Activated T-helper 1 cell treated with Interleukin-2 at 50 U/mL for 16 hours (primary cell): ENCODE measurements at regions not wholly inside any gene's neighbourhood (a gene's known extent, or its start where the extent isn't known, plus 50 kb on each side); places are given as distances from the start of the nearest gene placed in this dataset.

Experiments
- DNase-seq: peaks from one replicate; pipeline ENCODE4 v3.0.0-alpha.2; 2020; ENCODE audit warnings: low read depth

DNA sequence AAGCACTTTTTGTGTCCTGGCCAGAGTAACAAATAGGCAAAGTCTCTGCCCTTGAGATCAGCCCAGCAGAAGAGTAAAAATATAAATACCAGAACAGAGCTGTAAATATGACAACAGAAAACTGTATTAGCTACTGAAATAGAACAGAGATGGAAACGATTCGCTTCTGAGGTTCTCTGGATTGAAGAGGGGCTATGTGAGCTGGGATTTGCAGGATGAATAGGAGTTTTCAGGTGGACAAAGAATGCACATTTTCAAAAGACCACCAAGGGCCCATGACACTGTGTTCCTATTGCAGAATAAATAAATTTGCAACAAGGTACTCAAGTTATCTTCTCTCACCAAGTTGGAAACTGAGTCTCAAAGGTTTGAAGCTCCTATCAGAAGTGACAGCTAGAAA lies 176.6 kb downstream of the BCL11B start:
- no peak for DNase-seq

DNA sequence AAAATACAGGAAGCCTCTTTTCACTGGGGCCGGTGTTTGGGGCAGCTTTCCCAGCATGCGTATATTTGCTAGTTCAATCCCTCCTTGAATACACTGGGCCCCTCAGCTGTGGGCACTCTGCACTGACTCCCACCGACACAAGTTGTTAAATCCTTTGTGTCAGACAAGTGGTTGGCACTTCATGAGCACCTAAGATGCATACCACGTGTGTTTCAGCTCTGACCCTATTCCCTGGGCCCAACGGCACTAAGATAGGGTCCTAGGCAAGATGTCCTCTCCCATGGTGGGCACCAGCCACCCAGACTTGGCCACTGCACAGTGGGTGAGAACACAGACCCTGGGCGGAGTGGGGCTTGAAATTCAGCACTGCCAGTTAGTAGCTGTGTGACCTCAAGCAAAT lies 173.8 kb downstream of the BCL11B start:
- no peak for DNase-seq

DNA sequence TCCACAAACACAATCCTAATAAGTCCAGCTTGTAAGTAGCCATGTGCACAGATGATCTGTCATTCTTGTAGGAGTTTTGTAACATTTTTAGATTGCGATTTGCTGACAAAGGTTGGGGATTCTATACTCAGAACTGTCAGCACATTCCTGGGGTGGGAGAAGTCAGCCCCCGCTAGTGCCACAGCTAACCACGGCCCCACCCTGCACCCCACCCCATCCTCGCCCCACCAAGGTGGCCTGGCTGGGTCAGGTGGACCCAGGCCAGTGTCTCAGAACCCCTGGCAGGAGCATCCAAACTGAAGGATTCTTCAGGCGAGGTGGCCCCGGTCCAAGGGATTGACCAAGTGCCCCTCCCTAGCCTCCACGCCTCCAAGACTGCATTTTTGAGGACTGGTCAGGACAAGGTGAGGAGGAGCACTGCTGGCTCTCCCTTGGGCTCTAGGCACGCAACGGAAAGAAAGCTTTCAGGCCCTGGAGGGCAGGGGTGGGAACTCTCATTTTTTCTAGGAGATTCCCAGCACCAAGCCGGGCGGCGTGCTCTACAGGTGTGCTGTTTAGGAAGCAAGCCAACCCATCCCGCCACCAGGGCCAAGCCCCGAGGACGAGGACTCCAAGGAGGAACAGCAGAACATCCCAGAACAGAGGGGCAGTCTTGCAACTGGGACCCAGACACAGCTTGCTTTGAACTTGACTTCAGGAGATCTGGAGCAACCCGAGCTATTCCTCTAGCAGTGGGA lies 172.8 kb downstream of the BCL11B start:
- DNase-seq, result no peak

DNA sequence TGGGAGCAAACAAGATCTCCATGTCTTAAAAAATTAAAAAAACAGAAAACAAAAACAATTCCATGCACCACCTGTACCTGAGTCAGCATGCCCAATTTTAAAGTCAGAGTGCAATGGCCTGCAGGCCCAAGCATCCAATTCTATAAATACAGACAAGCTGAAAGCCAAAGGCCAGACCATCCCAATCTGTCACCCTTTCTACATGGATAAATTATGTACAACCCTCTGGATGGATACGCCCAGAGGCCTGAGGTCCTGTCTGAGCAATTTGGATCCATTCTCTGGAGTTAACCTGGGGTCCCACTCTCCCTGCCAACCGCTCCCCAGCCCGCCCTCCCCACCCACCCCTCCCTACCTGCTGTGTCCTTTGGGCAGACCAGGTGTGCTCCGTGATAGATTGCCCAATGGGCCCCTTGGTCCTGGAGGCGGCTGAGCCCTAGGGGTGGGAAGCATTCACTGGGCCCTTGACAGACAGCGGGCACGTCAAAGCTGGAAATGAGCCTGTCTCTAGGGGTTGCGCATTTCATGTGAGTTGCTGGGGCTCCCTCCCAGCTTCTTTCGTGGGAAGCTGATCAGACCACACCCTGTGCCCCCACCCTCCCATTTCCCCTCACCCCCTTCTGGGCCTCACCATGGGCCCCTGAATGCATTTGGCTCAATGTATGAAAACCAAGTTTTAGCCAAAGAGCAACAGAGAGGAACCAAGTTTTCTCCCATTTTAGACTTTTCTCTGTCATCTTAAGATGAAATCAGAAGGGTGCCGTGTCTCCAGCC lies 171.3 kb downstream of the BCL11B start:
- no peak for DNase-seq

DNA sequence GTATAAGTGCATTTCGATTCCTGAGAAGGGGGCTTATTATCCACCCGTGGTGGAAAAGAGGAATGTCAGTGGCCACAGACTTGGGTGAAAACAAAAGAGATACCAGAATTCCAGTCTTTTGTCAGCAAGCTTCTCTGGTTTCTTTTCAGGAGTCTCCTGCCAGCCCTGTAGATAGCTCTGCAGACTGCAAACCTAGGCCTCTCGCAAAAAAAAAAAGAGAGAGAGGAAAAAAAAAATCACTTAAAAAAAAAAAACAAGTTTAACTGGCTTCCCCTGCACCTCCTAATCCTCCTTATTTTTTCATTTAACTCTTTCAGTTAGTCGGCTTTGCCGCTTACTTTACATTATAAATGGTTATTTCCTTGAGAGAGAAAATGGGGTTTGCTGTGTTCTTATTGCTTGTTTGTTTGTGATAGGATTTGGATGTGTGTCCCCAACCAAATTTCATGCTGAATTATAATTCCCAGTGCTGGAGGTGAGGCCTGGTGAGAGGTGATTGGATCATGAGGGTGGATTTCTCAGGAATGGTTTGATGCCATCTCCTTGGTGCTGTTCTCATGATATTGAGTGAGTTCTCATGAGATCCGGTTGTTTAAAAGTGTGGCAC lies 170.0 kb downstream of the BCL11B start:
- no peak for DNase-seq

DNA sequence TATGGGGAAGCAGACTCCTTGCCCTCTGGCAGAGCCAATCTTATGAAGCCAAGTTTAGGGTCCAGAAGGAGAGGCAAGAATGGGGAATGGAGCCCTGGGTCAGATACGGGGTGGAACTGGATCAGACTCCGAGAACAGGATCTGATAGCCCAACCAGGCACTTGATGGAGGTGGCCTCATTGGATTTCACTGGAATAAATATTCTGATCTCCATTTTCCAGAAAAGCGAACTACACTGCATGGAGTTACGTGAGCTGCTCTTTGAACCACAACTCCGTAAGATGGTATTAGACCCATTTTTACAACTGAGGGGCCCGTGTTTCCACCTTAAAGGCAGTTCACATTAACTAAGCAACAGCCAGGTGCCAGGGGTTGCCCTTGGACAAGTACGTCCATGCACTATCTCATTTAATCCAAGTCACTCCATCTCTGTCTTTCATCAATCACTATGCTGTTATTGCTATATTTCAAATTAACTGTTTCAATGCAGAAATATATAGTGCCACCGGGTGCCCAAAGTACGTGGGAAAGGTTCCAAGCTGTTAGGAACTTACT lies 155.2 kb downstream of the BCL11B start:
- no peak for DNase-seq

DNA sequence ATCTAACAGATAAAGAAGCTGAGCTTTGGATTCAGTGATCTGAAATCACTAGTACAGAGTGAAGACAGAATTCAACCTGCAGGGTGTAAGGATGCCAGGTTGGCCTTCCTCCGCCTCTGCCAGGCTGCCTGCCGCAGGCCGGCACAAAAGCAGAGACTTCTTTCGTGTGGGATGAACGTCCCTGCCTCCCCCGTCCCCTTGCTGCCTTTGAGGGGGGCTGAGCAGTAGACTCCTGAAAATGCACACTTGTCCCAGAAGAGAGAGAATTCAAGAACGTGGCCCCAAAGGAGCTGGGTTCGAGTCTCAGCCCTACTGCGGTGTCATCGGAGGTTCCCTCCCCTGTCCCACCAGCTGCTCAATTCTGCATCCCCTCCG lies 154.3 kb downstream of the BCL11B start:
- no peak for DNase-seq

DNA sequence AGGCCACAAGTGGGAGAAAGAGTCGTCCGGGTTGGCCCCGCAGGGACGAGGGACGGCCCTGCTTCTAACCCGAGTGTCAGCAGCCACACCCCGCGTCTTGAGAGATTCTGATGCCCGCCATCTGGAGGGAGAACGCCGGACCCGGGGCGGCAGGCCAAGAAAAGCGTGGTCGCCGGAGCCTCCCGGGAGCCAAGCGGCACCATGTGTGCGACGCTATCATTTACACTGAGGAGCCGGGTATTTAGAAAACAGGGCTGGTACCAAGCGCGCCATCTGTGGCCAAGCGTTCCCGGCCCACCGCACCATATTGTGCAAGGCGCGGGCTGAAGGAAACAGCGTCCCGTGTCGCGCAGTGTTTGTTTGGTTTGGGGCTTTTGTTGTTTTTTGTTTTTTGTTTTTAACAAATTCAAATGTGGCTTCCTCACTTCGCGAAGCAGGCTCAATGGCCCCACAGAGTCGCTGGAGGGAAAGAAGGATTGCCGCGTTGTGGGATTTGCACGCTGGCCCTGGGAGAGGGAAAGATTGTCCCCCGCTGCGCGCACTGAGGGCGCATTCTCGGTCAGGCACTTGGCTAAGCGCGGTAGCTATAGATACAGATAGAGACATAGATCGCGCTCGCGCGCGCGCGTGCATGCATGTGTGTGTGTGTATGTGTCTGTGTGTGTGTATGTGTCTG lies 153.8 kb downstream of the BCL11B start:
- DNase-seq, result no peak

DNA sequence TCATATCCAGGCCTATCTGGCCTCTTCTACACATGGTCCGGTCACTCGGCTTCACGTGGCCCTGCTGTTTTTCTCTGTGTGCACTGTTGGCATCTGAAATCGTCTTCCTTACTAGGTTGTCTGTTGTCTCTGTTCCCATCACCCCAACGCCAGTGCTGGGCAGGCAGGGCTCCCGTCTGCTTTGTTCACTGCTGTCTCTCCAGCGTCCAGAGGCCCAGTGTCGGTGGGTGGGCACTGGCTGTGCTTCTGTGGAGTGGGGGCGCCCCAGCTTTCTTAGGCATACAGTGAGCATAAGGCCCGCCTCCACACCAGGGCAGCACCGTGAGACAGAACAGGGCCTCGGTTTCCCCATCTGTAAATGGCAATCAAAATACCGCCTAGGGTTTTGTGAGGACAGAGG lies 153.1 kb downstream of the BCL11B start:
- no peak for DNase-seq
